ENCODE measurements at regions not wholly inside any gene's neighbourhood (a gene's known extent, or its start where the extent isn't known, plus 50 kb on each side); places are given as distances from the start of the nearest gene placed in this dataset.

DNA sequence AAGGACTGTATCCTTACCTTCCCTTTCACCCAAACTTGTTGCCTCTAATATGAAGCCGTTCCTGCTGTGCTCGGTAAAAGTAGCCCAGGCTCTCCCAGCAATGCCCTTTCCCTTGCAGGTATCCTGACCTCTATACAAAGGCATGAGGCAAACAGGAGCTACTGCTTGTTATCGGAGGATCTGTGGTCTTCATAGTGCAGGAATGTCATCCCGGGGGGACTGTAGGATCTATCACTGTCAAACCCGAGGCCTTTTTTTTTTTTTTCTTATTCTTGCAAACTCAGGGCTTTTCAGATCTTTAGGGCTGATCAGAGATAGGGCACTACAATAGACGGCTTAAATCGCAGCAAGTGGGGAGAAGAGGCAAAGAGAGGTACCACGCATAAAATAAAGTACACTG, 1206.6 kb downstream of the TYW1 start:
- Histone ChIP-seq H3K4me1 (no peaks in the 10 kb centered on the region), H3K27ac (no peak overlapping the region), H3K27me3 (peaks cover 7% of the 10 kb centered on the region), H3K9me3 (no peaks in the 10 kb centered on the region), H3K4me3 (no peak overlapping the region), H3K36me3 (no peaks in the 10 kb centered on the region)
- TF ChIP-seq POLR2A (IDR thresholded peaks at IDR 0.05) (no peak), CTCF (IDR thresholded peaks at IDR 0.05) (no peak), POLR2AphosphoS5 (IDR thresholded peaks at IDR 0.05) (no peak), EP300 (IDR thresholded peaks at IDR 0.05) (no peak)
- 64 to 72% methylated on average over 5 to 8 of the region's 8 CpGs for WGBS, 2 donors (ENCODE audit: low coverage in 1 of 2)
- no peak for ATAC-seq

- no peaks in the 10 kb centered on the region for H3K9me3 ChIP-seq
- H3K36me3 ChIP-seq = no peaks in the 10 kb centered on the region
- 60 to 68% methylated on average over 2 to 7 of the region's 7 CpGs for WGBS, 2 donors (ENCODE audit: low coverage in 1 of 2)
- H3K4me3 ChIP-seq = no peak overlapping the region
- H3K27ac ChIP-seq = no peak overlapping the region
- peaks cover 7% of the 10 kb centered on the region for H3K27me3 ChIP-seq
- H3K4me1 ChIP-seq = no peaks in the 10 kb centered on the region
- TF ChIP-seq EP300 (IDR thresholded peaks at IDR 0.05) = no peak
- TF ChIP-seq POLR2AphosphoS5 (IDR thresholded peaks at IDR 0.05) = no peak
- no peak for TF ChIP-seq POLR2A (IDR thresholded peaks at IDR 0.05)
- no peak for ATAC-seq
These were observed 1209.2 kb downstream of the TYW1 start for GRCh38 chr7:68205826-68206225.

- no peak for ATAC-seq
- H3K27ac ChIP-seq = no peak overlapping the region
- no peaks in the 10 kb centered on the region for H3K4me1 ChIP-seq
- no peaks in the 10 kb centered on the region for H3K36me3 ChIP-seq
- H3K4me3 ChIP-seq = no peak overlapping the region
- no peaks in the 10 kb centered on the region for H3K9me3 ChIP-seq
- H3K27me3 ChIP-seq = peaks cover 7% of the 10 kb centered on the region
- WGBS, 2 donors (ENCODE audit: low coverage in 1 of 2) = no CpG with 5 or more reads among the region's 11 CpGs
- no peak for TF ChIP-seq POLR2A (IDR thresholded peaks at IDR 0.05)
These were observed 1210.4 kb downstream of the TYW1 start for GRCh38 chr7:68206946-68207485.

DNA sequence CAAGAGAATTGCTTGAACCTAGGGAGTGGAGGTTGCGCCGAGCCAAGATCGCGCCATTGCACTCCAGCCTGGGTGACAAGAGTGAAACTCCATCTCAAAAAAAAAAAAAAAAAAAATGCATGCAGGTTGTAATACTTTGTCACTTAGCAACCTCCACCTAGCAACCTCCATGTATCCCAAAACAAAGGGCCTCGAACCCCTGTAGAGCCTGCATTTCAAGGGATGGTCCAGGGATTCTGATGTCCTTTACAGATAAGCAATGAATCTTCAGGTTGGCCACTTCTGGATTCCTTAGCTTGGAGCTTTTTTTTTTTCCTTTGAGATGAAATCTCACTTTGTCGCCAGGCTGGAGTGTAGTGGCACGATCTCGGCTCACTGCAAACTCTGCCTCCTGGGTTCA, 1211.0 kb downstream of the TYW1 start:
- 91 to 94% methylated on average over 4 to 7 of the region's 8 CpGs for WGBS, 2 donors (ENCODE audit: low coverage in 1 of 2)

DNA sequence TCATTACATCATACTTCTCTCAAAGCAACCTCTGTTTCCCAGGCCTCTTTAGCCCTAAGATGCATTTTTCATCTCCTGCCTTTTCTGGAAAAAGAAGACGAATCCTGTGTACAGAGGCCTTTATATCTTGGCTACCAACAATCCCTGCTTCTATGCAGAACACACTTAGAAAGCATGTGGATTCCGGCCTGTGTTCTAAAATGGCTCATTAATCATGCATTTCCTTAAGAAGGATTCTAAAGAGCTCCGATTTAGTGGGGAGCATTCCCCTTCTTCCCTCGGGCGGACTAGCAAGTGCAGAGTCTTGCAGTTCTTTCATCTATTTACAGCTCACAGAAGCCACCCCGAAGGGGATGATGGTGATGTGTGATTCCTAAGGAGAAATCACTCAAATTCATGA, 1212.9 kb downstream of the TYW1 start:
- no peaks in the 10 kb centered on the region for H3K9me3 ChIP-seq
- H3K4me3 ChIP-seq = no peak overlapping the region
- H3K27ac ChIP-seq = no peak overlapping the region
- TF ChIP-seq POLR2A (IDR thresholded peaks at IDR 0.05) = no peak
- no peak for TF ChIP-seq POLR2AphosphoS5 (IDR thresholded peaks at IDR 0.05)
- TF ChIP-seq EP300 (IDR thresholded peaks at IDR 0.05) = no peak
- no peak for TF ChIP-seq CTCF (IDR thresholded peaks at IDR 0.05)
- 69 to 72% methylated on average over 3 to 6 of the region's 6 CpGs for WGBS, 2 donors (ENCODE audit: low coverage in 1 of 2)
- H3K4me1 ChIP-seq = no peaks in the 10 kb centered on the region
- peaks cover 7% of the 10 kb centered on the region for H3K27me3 ChIP-seq
- H3K36me3 ChIP-seq = no peaks in the 10 kb centered on the region
- ATAC-seq = no peak

More for the DNA sequence above, 1211.0 kb downstream of the TYW1 start:
- no peak for ATAC-seq
- TF ChIP-seq EP300 (IDR thresholded peaks at IDR 0.05) (no peak), POLR2AphosphoS5 (IDR thresholded peaks at IDR 0.05) (no peak), CTCF (IDR thresholded peaks at IDR 0.05) (no peak), POLR2A (IDR thresholded peaks at IDR 0.05) (no peak)
- Histone ChIP-seq H3K4me1 (no peaks in the 10 kb centered on the region), H3K36me3 (no peaks in the 10 kb centered on the region), H3K4me3 (no peak overlapping the region), H3K27me3 (peaks cover 7% of the 10 kb centered on the region), H3K9me3 (no peaks in the 10 kb centered on the region), H3K27ac (no peak overlapping the region)

DNA sequence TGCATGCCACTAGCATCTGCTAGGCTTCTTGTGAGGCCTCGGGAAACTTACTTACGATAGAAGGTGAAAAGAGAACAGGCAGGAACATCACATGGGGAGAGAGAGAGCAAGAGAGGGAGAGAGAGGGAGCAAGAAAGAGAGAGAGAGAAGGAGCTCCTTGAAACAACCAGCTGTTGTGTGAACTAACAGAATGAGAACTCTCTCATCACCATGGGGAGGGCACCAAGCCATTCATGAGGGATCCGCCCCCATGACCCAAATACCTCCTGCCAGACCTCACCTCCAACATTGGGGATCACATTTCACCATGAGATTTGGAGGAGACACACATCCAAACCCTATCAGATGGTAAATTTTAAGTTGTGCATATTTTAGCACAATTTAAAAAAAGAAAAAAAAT, 1217.2 kb downstream of the TYW1 start:
- Histone ChIP-seq H3K27ac (no peak overlapping the region), H3K4me1 (no peaks in the 10 kb centered on the region), H3K36me3 (no peaks in the 10 kb centered on the region), H3K4me3 (no peak overlapping the region), H3K27me3 (no peaks in the 10 kb centered on the region), H3K9me3 (no peaks in the 10 kb centered on the region)
- no peak for ATAC-seq
- TF ChIP-seq POLR2A (IDR thresholded peaks at IDR 0.05) = no peak
- 85 to 93% methylated on average over 3 of the region's 3 CpGs for WGBS, 2 donors (ENCODE audit: low coverage in 1 of 2)

Measured in gastroesophageal sphincter (tissue), 4 donors.